ENCODE measurements at regions not wholly inside any gene's neighbourhood (a gene's known extent, or its start where the extent isn't known, plus 50 kb on each side); places are given as distances from the start of the nearest gene placed in this dataset.
A peak's percentile ranks its signal among the peaks of the same experiment; 100 is the strongest.

DNA sequence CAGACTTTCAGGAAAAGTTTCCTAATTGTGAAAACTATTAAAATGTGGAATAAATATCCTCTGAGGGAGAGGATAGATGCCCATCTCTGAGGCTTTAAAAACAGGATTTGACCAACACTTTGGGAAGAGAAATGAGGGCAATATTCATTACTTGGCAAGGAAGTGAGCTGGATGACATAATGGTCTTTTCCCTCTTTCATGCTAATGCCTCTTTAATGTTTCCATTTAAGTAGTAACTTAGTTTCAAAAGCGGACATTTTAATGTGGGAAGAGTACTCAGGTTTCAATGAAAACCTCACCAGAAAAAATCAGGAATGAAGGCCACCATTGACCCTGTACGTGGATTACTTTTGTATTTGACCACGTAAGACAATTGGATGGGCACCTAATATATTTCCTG lies 503.3 kb downstream of the ANKRD50 start:
- Mint-ChIP-seq H3K4me3 (no peak overlapping the region), H3K27me3 (ENCODE audit: low read depth) (no peaks in the 10 kb centered on the region), H3K27ac (peak overlapping the region; percentile 30; the same call in 1 of the 2 replicates), H3K36me3 (no peaks in the 10 kb centered on the region), H3K9me3 (no peaks in the 10 kb centered on the region), H3K4me1 (peaks cover 17% of the 10 kb centered on the region)
- ChIA-PET CTCF (no interaction called here), POLR2A (no interaction called here)
- no peak for ATAC-seq
- no peak for DNase-seq (ENCODE audit: low spot score)
- no peak for TF ChIP-seq JAZF1 (CRISPR knock-in tag; IDR thresholded peaks at IDR 0.05)
- no peak for TF ChIP-seq MYBL2 (CRISPR knock-in tag; IDR thresholded peaks at IDR 0.05)
- no peak for TF ChIP-seq MLX (CRISPR knock-in tag; IDR thresholded peaks at IDR 0.05)
- no peak for TF ChIP-seq PRDM15 (CRISPR knock-in tag; IDR thresholded peaks at IDR 0.05)
- no peak for TF ChIP-seq ZNF121 (CRISPR knock-in tag; IDR thresholded peaks at IDR 0.05)

DNA sequence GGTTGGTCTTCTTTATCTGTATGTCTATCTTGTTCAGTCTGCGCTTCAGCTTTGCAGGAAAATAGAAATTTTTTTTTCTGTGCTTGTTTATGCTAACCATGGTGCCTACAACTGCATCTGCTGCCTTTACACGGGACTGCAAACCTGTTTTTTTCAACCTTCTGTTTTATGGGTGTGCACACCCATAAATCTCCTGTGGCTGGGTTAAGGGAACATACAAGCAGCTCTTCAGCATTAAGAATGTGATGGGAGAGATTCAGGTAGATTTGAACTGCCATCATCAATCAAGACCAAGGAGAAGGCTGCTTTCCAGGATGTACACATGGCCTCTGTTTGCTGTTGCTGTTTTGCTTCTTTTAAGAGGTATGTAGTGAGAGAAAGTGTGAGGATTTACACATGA lies 502.9 kb downstream of the ANKRD50 start:
- H3K4me3 Mint-ChIP-seq = no peak overlapping the region
- no peaks in the 10 kb centered on the region for H3K27me3 Mint-ChIP-seq (ENCODE audit: low read depth)
- DNase-seq (ENCODE audit: low spot score) (no peak), ATAC-seq (no peak)
- H3K27ac Mint-ChIP-seq = peak overlapping the region; percentile 37; the same call in 1 of the 2 replicates
- ChIA-PET POLR2A (no interaction called here), CTCF (no interaction called here)
- H3K9me3 Mint-ChIP-seq = 0 out of 2 replicates have a peak, but pooled peaks cover 3% of the 10 kb centered on the region
- H3K4me1 Mint-ChIP-seq = peaks cover 16% of the 10 kb centered on the region
- no peaks in the 10 kb centered on the region for H3K36me3 Mint-ChIP-seq
- TF ChIP-seq, protein P1, sequence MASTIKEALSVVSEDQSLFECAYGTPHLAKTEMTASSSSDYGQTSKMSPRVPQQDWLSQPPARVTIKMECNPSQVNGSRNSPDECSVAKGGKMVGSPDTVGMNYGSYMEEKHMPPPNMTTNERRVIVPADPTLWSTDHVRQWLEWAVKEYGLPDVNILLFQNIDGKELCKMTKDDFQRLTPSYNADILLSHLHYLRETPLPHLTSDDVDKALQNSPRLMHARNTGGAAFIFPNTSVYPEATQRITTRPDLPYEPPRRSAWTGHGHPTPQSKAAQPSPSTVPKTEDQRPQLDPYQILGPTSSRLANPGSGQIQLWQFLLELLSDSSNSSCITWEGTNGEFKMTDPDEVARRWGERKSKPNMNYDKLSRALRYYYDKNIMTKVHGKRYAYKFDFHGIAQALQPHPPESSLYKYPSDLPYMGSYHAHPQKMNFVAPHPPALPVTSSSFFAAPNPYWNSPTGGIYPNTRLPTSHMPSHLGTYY (CRISPR knock-in tag; IDR thresholded peaks at IDR 0.05) = no peak
- TF ChIP-seq RORB (CRISPR knock-in tag; IDR thresholded peaks at IDR 0.05) (no peak), NR3C1 (CRISPR knock-in tag; conservative IDR thresholded peaks at IDR 0.05; ENCODE audit: low read depth) (no peak), HMGA2 (CRISPR knock-in tag; IDR thresholded peaks at IDR 0.05) (no peak), ZNF138 (CRISPR knock-in tag; conservative IDR thresholded peaks at IDR 0.05) (no peak), ZNF281 (CRISPR knock-in tag; IDR thresholded peaks at IDR 0.05) (no peak), ESRRA (CRISPR knock-in tag; IDR thresholded peaks at IDR 0.05; ENCODE audit: borderline replicate concordance) (no peak), ZNF532 (CRISPR knock-in tag; IDR thresholded peaks at IDR 0.05; ENCODE audit: borderline replicate concordance) (no peak), ZNF263 (CRISPR knock-in tag; IDR thresholded peaks at IDR 0.05; ENCODE audit: low read depth) (no peak), AR (CRISPR knock-in tag; IDR thresholded peaks at IDR 0.05) (no peak), ATF2 (CRISPR knock-in tag; IDR thresholded peaks at IDR 0.05; ENCODE audit: borderline replicate concordance, low read depth) (no peak), SP1 (CRISPR knock-in tag; conservative IDR thresholded peaks at IDR 0.05) (no peak)

All from WTC11 (cell line).